Transverse colon (tissue), 4 donors: ENCODE measurements at regions not wholly inside any gene's neighbourhood (a gene's known extent, or its start where the extent isn't known, plus 50 kb on each side); places are given as distances from the start of the nearest gene placed in this dataset.

Experiments used
- DNase-seq: peaks from one replicate; pipeline ENCODE4 v3.0.0-alpha.2; 2019
- H3K27ac ChIP-seq, 4 donors: fragments of 200-600 bp; sonication (generic); 2 replicates each; pipeline ENCODE4 v1.5.1; 2016 to 2018; ENCODE audit warnings: inconsistent platforms in 4 of 4
- H3K27me3 ChIP-seq: fragments of 200-600 bp; sonication (generic); 2 replicates; pipeline ENCODE4 v1.5.1; 2017; ENCODE audit warnings: inconsistent platforms
- H3K36me3 ChIP-seq, 4 donors: fragments of 200-600 bp; sonication (generic); 2 replicates each; pipeline ENCODE4 v1.5.1; 2017 to 2019; ENCODE audit warnings: inconsistent platforms in 4 of 4
- H3K4me1 ChIP-seq, 4 donors: fragments of 200-600 bp; sonication (generic); 2 replicates each; pipeline ENCODE4 v1.5.1; 2017 to 2020; ENCODE audit warnings: inconsistent platforms in 4 of 4
- H3K4me3 ChIP-seq, 4 donors: fragments of 200-600 bp; sonication (generic); 1 replicate in 1 of 4; 2 replicates in 3 of 4; pipeline versions ENCODE4 v1.5.1 to v1.6.1; 2017 to 2019; ENCODE audit warnings: inconsistent platforms in 4 of 4
- H3K9me3 ChIP-seq, 2 donors: fragments of 200-600 bp; sonication (generic); 2 replicates each; pipeline ENCODE4 v1.5.1; 2017 to 2019; ENCODE audit warnings: inconsistent platforms in 2 of 2
- CTCF ChIP-seq, 5 experiments: fragments of 200-600 bp in 3 of 5; fragments of 450-650 bp in 2 of 5; sonication (generic) in 3 of 5; IDR thresholded peaks; 1 replicate in 2 of 5; 2 replicates in 3 of 5; pipeline ENCODE4 v1.5.1; 2016 to 2017; ENCODE audit warnings: antibody characterized with exemption in 5 of 5, inconsistent platforms in 3 of 5, mild to moderate bottlenecking in 2 of 5, moderate library complexity in 1 of 5
- EP300 ChIP-seq: sonication (generic); formaldehyde crosslinking; IDR thresholded peaks from one replicate; pipeline ENCODE4 v1.6.1; 2017; ENCODE audit warnings: antibody characterized with exemption, low read depth
- POLR2A ChIP-seq: fragments of 450-650 bp; IDR thresholded peaks from one replicate; pipeline ENCODE4 v1.6.1; 2016; ENCODE audit warnings: antibody characterized with exemption, mild to moderate bottlenecking, moderate library complexity
- POLR2AphosphoS5 ChIP-seq, 3 donors: sonication (generic); formaldehyde crosslinking; IDR thresholded peaks; one replicate each; pipeline ENCODE4 v1.6.1; 2016; ENCODE audit warnings: antibody characterized with exemption in 3 of 3
- WGBS, 2 donors: methylation state at CpG; one replicate each; pipeline ENCODE4 v1.1.5; 2018; ENCODE audit warnings: low coverage in 1 of 2; 5-methylcytosine and 5-hydroxymethylcytosine counted together
- in situ Hi-C, 4 donors: fragments of 200-750 bp; cut with MboI; loops; one replicate each; pipeline versions ENCODE4 v1.15.0 to v1.15.1; 2017; ENCODE audit warnings: low sequenced_read_pairs in 3 of 4, low pct_ligation_motif_present in 1 of 4, low pct_unique_long_range_greater_than_20kb in 1 of 4
- intact Hi-C: fragments of 100-400 bp; cut with DNase I; formaldehyde crosslinking; loops from one replicate; pipeline ENCODE4 v1.15.1; 2023; ENCODE audit warnings: low total_unique reads

GRCh38 chr6:82767447-82767846, 298.2 kb downstream of the UBE3D start:
- Histone ChIP-seq H3K27me3 (no peaks in the 10 kb centered on the region), H3K9me3 (no peaks in the 10 kb centered on the region), H3K4me1 (no peaks in the 10 kb centered on the region), H3K36me3 (no peaks in the 10 kb centered on the region), H3K4me3 (no peak overlapping the region), H3K27ac (no peak overlapping the region)
- in situ Hi-C loops (no loop called here), intact Hi-C loops (no loop called here)
- 69 to 76% methylated on average over 3 to 4 of the region's 4 CpGs for WGBS, 2 donors
- no peak for TF ChIP-seq CTCF (IDR thresholded peaks at IDR 0.05)
- TF ChIP-seq EP300: no peak
- no peak for TF ChIP-seq POLR2AphosphoS5 (IDR thresholded peaks at IDR 0.05)
- TF ChIP-seq POLR2A: no peak
- DNase-seq: no peak

- in situ Hi-C loops (no loop called here), intact Hi-C loops (no loop called here)
- no peak for DNase-seq
- Histone ChIP-seq H3K36me3 (no peaks in the 10 kb centered on the region), H3K27ac (no peak overlapping the region), H3K4me3 (no peak overlapping the region), H3K9me3 (no peaks in the 10 kb centered on the region), H3K27me3 (no peaks in the 10 kb centered on the region), H3K4me1 (no peaks in the 10 kb centered on the region)
- 64 to 73% methylated on average over 5 of the region's 5 CpGs for WGBS, 2 donors
- TF ChIP-seq POLR2A (no peak), CTCF (IDR thresholded peaks at IDR 0.05) (no peak), POLR2AphosphoS5 (IDR thresholded peaks at IDR 0.05) (no peak)
Measured at GRCh38 chr6:82772851-82773717, 292.6 kb downstream of the UBE3D start.

- no peak overlapping the region for H3K4me3 ChIP-seq
- TF ChIP-seq CTCF (IDR thresholded peaks at IDR 0.05) (no peak), POLR2A (no peak), POLR2AphosphoS5 (IDR thresholded peaks at IDR 0.05) (no peak), EP300 (no peak)
- no peaks in the 10 kb centered on the region for H3K9me3 ChIP-seq
- H3K36me3 ChIP-seq: no peaks in the 10 kb centered on the region
- 55 to 63% methylated on average over 1 of the region's 1 CpG for WGBS, 2 donors
- no peaks in the 10 kb centered on the region for H3K4me1 ChIP-seq
- in situ Hi-C loops (no loop called here), intact Hi-C loops (no loop called here)
- no peak for DNase-seq
- H3K27ac ChIP-seq: no peak overlapping the region
- H3K27me3 ChIP-seq: no peaks in the 10 kb centered on the region
Measured at GRCh38 chr6:82775361-82775760, 290.3 kb downstream of the UBE3D start.

- H3K4me3 ChIP-seq: no peak overlapping the region
- H3K36me3 ChIP-seq: no peaks in the 10 kb centered on the region
- no peak for DNase-seq
- H3K27me3 ChIP-seq: no peaks in the 10 kb centered on the region
- no peak overlapping the region for H3K27ac ChIP-seq
- intact Hi-C loops: no loop called here
- 30 to 47% methylated on average over 1 of the region's 1 CpG for WGBS, 2 donors
- in situ Hi-C loops: no loop called here
- TF ChIP-seq CTCF (IDR thresholded peaks at IDR 0.05) (no peak), POLR2AphosphoS5 (IDR thresholded peaks at IDR 0.05) (no peak), EP300 (no peak), POLR2A (no peak)
- H3K9me3 ChIP-seq: no peaks in the 10 kb centered on the region
- no peaks in the 10 kb centered on the region for H3K4me1 ChIP-seq
Measured at GRCh38 chr6:82775981-82776380, 289.7 kb downstream of the UBE3D start.
